WTC11 (cell line): ENCODE measurements at regions not wholly inside any gene's neighbourhood (a gene's known extent, or its start where the extent isn't known, plus 50 kb on each side); places are given as distances from the start of the nearest gene placed in this dataset.

Experiments used
- ATAC-seq: fragments of 200-7000 bp; cut with Tn5 transposase; 2 replicates; pipeline ENCODE4 v1.10.0; 2021; ENCODE audit warnings: mild to moderate bottlenecking, moderate library complexity
- CTCF ChIA-PET: fragments of 300-600 bp; sonication (Branson Sonifier 250); formaldehyde crosslinking; loops from one replicate; lab custom pipeline; 2021; ENCODE audit warnings: antibody characterized with exemption; lab: Charles Lee
- POLR2A ChIA-PET: fragments of 350-600 bp; sonication (Branson Sonifier 250); formaldehyde crosslinking; loops from one replicate; lab custom pipeline; 2021; ENCODE audit warnings: antibody characterized with exemption; lab: Charles Lee
- DNase-seq: peaks from one replicate; pipeline ENCODE4 v3.0.0; 2021; ENCODE audit warnings: low spot score
- H3K27ac Mint-ChIP-seq: 2 replicates; pipeline ENCODE4 v1.8.0; 2021; ENCODE audit warnings: mixed read lengths
- H3K27me3 Mint-ChIP-seq: 2 replicates; pipeline ENCODE4 v1.8.0; 2021; ENCODE audit warnings: low read depth, mild to moderate bottlenecking, moderate library complexity, mixed read lengths
- H3K36me3 Mint-ChIP-seq: 2 replicates; pipeline ENCODE4 v1.8.0; 2021; ENCODE audit warnings: mixed read lengths
- H3K4me1 Mint-ChIP-seq: 2 replicates; pipeline ENCODE4 v1.8.0; 2022; ENCODE audit warnings: mixed read lengths
- H3K4me3 Mint-ChIP-seq: 2 replicates; pipeline ENCODE4 v1.8.0; 2021; ENCODE audit warnings: mild to moderate bottlenecking, moderate library complexity, mixed read lengths
- H3K9me3 Mint-ChIP-seq: 2 replicates; pipeline ENCODE4 v1.8.0; 2021; ENCODE audit warnings: mixed read lengths
- AR ChIP-seq: fragments of 250-450 bp; sonication (Bioruptor Pico); IDR thresholded peaks from 2 replicates; pipeline ENCODE4 v1.9.0; 2021; ENCODE audit warnings: mild to moderate bottlenecking
- ARID4B ChIP-seq: sonication (generic); formaldehyde crosslinking; IDR thresholded peaks from 2 replicates; pipeline ENCODE4 v1.8.0; 2023; ENCODE audit warnings: missing genetic modification reagents, mild to moderate bottlenecking, borderline replicate concordance
- ATF1 ChIP-seq: sonication (generic); formaldehyde crosslinking; IDR thresholded peaks from 2 replicates; pipeline ENCODE4 v1.8.1; 2023; ENCODE audit warnings: mild to moderate bottlenecking, moderate library complexity, missing genetic modification reagents
- ATF3 ChIP-seq: sonication (generic); formaldehyde crosslinking; conservative IDR thresholded peaks from 2 replicates; pipeline ENCODE4 v1.8.1; 2022; ENCODE audit warnings: mild to moderate bottlenecking, missing genetic modification reagents
- E2F1 ChIP-seq: sonication (generic); formaldehyde crosslinking; IDR thresholded peaks from 2 replicates; pipeline ENCODE4 v1.8.0; 2022; ENCODE audit warnings: mild to moderate bottlenecking, missing genetic modification reagents
- E2F4 ChIP-seq: sonication (generic); formaldehyde crosslinking; IDR thresholded peaks from 2 replicates; pipeline ENCODE4 v1.8.1; 2022; ENCODE audit warnings: low read depth, mild to moderate bottlenecking, moderate library complexity, missing genetic modification reagents, borderline replicate concordance
- ELF4 ChIP-seq: sonication (generic); formaldehyde crosslinking; IDR thresholded peaks from 2 replicates; pipeline ENCODE4 v1.8.1; 2022; ENCODE audit warnings: low read depth, mild to moderate bottlenecking, moderate library complexity, missing genetic modification reagents
- EMX1 ChIP-seq: fragments of 250-450 bp; sonication (Bioruptor Pico); IDR thresholded peaks from 2 replicates; pipeline ENCODE4 v1.8.0; 2021; ENCODE audit warnings: mild to moderate bottlenecking
- ESRRA ChIP-seq: sonication (generic); formaldehyde crosslinking; IDR thresholded peaks from 2 replicates; pipeline ENCODE4 v1.8.1; 2022; ENCODE audit warnings: mild to moderate bottlenecking, missing genetic modification reagents, borderline replicate concordance
- GABPB1 ChIP-seq: sonication (generic); formaldehyde crosslinking; IDR thresholded peaks from 2 replicates; pipeline ENCODE4 v1.8.1; 2023; ENCODE audit warnings: mild to moderate bottlenecking, missing genetic modification reagents
- JAZF1 ChIP-seq: fragments of 250-450 bp; sonication (Bioruptor Pico); IDR thresholded peaks from 2 replicates; pipeline ENCODE4 v1.9.0; 2021; ENCODE audit warnings: moderate library complexity, mild to moderate bottlenecking, inconsistent platforms
- MAX ChIP-seq: sonication (generic); formaldehyde crosslinking; IDR thresholded peaks from 2 replicates; pipeline ENCODE4 v1.8.0; 2022; ENCODE audit warnings: mild to moderate bottlenecking, missing genetic modification reagents
- NFYB ChIP-seq: sonication (generic); formaldehyde crosslinking; conservative IDR thresholded peaks from 2 replicates; pipeline ENCODE4 v1.8.0; 2022; ENCODE audit warnings: low read depth, missing genetic modification reagents
- SOX15 ChIP-seq: fragments of 250-450 bp; sonication (Bioruptor Pico); IDR thresholded peaks from 2 replicates; pipeline ENCODE4 v1.9.0; 2021; ENCODE audit warnings: mild to moderate bottlenecking
- STAT6 ChIP-seq: sonication (generic); formaldehyde crosslinking; conservative IDR thresholded peaks from 2 replicates; pipeline ENCODE4 v1.8.1; 2023; ENCODE audit warnings: mild to moderate bottlenecking, low read depth, missing genetic modification reagents, moderate library complexity
- ZNF416 ChIP-seq: fragments of 250-450 bp; sonication (Bioruptor Pico); IDR thresholded peaks from 2 replicates; pipeline ENCODE4 v1.9.0; 2021; ENCODE audit warnings: mild to moderate bottlenecking, inconsistent platforms
- ZNF532 ChIP-seq: fragments of 250-450 bp; sonication (Bioruptor Pico); IDR thresholded peaks from 2 replicates; pipeline ENCODE4 v1.9.0; 2021; ENCODE audit warnings: mild to moderate bottlenecking, borderline replicate concordance
- ZNF671 ChIP-seq: fragments of 250-450 bp; sonication (Bioruptor Pico); IDR thresholded peaks from 2 replicates; pipeline ENCODE4 v1.8.0; 2021; ENCODE audit warnings: mild to moderate bottlenecking

- TF ChIP-seq E2F4 (CRISPR knock-in tag) (no peak), ATF1 (CRISPR knock-in tag) (no peak), ZNF532 (CRISPR knock-in tag) (no peak), STAT6 (no peak), ELF4 (no peak), GABPB1 (no peak)
These were observed 890.9 kb downstream of the MRPL39 start (continued) for GRCh38 chr21:24716281-24716918.

GRCh38 chr21:24714646-24715200 lies 892.6 kb downstream of the MRPL39 start:
- no peak for DNase-seq
- no peak for ATAC-seq
- no peak overlapping the region for H3K4me3 Mint-ChIP-seq
- H3K27me3 Mint-ChIP-seq: no peaks in the 10 kb centered on the region
- no peak overlapping the region for H3K27ac Mint-ChIP-seq
- H3K4me1 Mint-ChIP-seq: no peaks in the 10 kb centered on the region
- H3K36me3 Mint-ChIP-seq: peaks cover 13% of the 10 kb centered on the region; the same call in 1 of the 2 replicates
- H3K9me3 Mint-ChIP-seq: peaks cover 43% of the 10 kb centered on the region
- TF ChIP-seq ZNF416 (CRISPR knock-in tag): no peak
- no peak for TF ChIP-seq JAZF1 (CRISPR knock-in tag)
- no peak for TF ChIP-seq E2F1 (CRISPR knock-in tag)
- TF ChIP-seq ESRRA (CRISPR knock-in tag): no peak
- no peak for TF ChIP-seq AR
- no peak for TF ChIP-seq ATF3 (CRISPR knock-in tag)
- TF ChIP-seq MAX (CRISPR knock-in tag): no peak
- no peak for TF ChIP-seq NFYB
- no peak for TF ChIP-seq SOX15 (CRISPR knock-in tag)
- no peak for TF ChIP-seq ARID4B (CRISPR knock-in tag)
- TF ChIP-seq ATF1 (CRISPR knock-in tag): no peak
- no peak for TF ChIP-seq ZNF671 (CRISPR knock-in tag)
- TF ChIP-seq EMX1 (CRISPR knock-in tag): no peak
- TF ChIP-seq, all 79 proteins: peak for 0
- POLR2A ChIA-PET: no interaction called here
- CTCF ChIA-PET: no interaction called here
